Activated T-cell treated with anti-CD3 and anti-CD28 coated beads for 4 hours (primary cell): ENCODE measurements at regions not wholly inside any gene's neighbourhood (a gene's known extent, or its start where the extent isn't known, plus 50 kb on each side); places are given as distances from the start of the nearest gene placed in this dataset.

Experiments
- DNase-seq: peaks from one replicate; pipeline ENCODE4 v3.0.0-alpha.2; 2020

DNA sequence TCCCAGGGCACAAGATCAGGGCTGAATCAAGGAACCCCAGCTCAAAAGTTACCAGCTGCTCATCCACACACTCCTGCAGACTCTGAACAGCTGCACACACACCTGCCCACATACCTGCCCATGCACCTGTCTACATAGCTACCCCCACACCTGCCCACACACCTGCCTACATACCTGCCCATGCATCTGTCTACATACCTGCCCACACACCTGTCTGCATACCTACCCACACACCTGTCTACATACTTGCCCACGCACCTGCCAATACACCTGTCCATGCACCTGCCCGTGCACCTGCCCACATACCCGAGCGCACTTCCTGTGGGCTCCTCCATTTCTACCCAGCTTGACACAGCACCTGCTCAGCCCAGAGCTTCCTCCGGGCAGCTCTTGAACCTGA lies 122.8 kb upstream of the AGAP1 start:
- DNase-seq: no peak

DNA sequence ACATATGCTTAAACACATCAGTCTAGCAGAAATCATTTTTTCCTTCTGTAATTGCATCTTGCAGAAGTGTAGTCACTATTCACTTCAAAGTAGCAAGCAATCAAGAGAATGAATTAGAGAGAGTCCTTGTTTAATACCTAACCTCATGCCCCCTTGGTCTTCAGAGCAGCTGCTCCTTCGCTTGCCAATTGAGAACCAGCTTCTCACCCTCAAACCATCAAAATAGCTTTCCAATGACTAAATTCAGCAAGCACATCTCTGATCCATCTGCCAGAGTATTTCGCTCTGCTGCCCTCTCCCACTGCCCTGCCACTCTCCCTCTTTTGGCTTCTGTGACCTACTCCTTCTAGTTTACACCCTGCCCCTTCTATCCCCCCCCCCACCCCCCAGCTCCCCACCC lies 120.7 kb upstream of the AGAP1 start:
- no peak for DNase-seq

DNA sequence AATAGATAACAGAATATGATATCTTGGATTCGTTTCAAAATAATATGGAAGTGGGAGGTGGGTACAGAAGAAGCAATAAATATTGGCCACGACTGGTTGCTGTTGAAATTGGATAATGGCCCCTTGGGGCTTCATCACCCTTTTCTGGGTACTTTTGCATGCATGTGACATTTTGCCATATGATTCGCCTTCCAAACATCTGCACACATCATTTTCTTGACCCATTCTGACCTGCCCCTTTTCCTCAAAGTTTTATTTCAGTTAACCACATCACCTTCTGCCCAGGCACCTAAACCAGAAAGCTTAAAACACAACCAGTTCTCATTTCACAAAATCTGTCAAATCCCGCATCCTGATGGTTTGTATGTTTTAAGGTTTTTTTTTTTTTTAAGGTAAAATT lies 116.7 kb upstream of the AGAP1 start:
- DNase-seq: no peak

DNA sequence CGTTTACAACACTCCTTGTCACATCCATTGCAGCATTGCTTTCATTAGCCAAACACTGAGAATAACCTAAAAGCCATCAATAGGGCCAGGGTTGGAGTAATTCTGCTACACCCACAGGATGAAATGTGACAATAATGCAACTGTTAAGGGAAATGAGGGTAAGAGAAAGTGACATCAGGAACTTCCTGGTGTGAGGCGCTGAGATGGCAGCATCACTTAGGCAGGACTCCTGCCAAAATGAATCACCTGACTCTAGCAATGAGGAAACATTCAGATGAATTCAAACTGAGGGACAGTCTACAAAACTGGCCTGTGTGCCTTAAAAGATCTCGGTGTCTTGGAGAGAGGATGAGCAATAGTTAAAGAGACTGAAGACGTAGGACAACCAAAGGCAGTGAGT lies 115.6 kb upstream of the AGAP1 start:
- no peak for DNase-seq

DNA sequence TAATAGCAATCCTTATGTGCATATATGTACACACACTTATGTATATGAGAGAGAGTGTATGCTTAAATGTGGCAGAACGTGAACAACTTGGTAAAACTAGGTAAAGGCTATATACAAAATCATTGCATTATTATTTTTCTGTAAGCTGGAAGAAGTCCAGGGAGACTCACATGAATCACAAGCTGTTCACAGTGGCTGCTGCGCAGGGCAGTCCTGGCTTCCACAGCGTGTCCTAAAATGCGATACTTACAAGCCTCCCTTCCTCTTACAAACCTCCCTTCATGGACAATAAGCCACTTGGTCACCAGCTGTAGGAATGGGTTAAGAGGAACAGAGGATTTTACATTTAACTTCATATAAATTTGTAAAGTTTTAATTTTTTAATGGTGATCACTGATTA lies 114.9 kb upstream of the AGAP1 start:
- DNase-seq: no peak

DNA sequence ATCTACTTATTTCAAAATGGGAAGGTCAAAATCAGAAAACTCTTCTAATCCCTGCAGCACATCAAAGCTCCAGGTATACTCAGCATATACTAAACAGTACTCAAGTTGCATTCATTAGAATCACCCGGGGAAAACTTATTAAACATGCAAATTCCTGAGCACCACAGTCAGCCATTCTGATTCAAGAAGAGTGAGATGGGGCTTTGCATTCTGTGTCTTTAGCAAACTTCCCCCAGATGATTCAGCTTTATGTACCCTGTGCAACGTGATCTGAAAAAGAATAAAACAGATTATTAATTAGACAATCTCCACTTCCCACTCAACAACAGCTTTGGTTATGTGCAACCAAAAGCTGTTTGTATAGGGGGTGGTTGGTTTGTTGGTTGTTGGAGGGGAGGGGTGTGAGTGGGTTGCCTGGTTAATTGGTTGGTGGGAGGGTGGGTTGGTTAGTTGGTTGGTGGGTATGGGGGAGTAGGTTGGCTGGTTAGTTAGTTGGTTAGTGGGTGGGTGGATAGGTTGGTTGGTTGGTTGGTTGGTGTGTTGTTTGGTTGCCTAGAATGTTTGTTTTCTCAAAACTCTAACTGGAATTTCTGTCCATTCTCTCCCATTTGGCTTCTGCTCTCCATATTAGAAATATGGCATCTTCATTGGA lies 112.5 kb upstream of the AGAP1 start:
- DNase-seq: no peak

DNA sequence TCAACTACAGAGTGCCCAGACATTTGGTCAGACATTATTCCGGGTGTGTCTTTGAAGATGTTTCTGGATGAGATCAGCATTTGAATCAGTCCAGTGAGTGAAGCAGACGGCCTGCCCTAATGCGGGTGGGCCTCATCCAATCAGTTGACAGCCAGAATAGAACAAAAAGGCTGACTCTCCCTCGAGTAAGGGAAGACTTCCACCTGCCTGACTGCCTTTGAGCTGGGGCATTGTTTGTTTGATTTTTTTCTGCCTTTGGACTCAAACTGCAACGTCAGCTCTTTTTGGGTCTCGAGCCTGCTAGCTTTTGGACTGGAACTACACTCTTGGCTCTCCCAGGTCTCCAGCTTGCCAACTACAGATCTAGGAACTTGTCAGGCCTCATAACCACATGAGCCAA lies 111.7 kb upstream of the AGAP1 start:
- no peak for DNase-seq

DNA sequence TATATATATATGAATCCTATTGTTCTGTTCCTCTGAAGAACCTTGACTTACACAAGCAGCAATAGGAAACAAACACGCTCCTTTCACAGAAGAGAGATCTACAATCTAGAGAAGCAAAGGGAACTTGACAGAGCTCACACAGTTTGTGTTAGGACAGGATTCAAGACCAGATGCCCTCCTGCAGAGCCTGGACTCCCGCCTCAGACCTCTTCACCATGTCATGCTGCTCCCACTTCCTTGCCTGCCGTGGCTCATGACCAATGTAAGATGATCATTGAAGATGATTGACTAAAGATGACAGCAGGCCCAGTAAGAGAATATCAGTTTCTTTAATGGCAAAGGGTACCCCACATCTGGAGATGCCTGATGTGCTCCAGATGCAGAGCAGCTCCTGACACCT lies 111.2 kb upstream of the AGAP1 start:
- no peak for DNase-seq

DNA sequence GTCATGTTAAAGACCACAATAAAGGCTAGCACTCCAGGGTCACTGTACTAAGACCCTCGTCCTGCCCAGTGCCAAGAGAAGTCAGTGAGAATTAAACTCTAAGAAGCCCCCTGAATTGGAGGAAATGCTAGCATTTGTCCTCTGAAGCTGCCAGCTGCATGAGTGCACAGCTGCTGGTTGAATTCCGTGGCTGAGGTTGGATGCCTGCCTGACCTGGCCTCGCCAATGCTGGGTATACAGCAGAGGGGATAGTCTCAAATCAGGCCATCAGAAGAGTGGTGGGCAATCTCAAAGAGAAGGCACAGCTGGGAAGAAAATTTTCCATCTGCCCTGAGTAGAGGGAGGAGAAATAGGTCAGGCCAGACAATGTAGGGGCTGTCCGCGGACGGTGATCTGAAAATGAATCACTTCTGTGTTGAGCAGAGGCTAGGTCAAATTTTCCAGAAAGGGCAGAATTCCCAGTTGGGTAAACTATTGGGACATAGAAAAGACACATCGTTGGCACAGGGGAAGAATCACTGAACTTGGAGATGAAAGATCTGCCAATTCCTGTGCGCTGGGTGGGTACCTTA lies 110.5 kb upstream of the AGAP1 start:
- DNase-seq: no peak

DNA sequence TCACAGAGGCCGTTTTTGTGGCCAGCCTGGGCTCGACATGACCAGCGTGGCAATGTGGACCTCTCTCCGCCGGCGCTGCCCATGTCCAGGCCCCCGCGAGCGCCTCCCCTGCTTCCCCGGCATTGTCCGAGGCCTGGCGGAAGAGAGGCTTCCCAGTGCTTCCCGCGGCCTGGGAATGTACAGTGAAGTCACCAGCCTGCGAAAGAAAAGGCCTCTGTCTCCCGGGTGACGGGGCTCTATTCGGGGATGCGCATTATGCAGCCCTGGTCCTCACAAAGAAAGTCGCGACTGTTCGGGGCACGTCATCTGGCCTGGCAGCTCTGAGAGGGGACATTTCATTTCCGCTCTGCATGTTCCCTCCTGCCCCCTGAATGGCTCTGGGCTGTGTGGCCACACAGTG lies 109.2 kb upstream of the AGAP1 start:
- no peak for DNase-seq

DNA sequence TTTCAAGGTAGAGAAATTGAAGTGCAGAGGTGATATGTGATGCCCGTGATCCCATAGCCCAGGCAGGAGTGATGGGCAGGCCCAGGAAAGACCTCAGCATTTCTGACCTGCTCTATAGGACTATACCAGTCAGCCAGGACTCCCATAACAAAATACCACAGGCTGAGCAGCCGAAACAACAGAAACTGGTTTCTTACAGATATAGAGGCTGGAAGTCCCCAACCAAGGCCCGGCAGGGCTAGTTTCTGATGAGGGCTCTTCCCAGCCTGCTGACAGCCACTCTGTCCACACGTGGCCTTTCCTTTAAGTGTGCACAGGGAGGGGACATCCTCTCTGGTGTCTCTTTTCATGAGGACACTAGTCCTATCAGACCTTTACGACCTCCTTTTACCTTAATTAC lies 104.2 kb upstream of the AGAP1 start:
- DNase-seq: no peak

DNA sequence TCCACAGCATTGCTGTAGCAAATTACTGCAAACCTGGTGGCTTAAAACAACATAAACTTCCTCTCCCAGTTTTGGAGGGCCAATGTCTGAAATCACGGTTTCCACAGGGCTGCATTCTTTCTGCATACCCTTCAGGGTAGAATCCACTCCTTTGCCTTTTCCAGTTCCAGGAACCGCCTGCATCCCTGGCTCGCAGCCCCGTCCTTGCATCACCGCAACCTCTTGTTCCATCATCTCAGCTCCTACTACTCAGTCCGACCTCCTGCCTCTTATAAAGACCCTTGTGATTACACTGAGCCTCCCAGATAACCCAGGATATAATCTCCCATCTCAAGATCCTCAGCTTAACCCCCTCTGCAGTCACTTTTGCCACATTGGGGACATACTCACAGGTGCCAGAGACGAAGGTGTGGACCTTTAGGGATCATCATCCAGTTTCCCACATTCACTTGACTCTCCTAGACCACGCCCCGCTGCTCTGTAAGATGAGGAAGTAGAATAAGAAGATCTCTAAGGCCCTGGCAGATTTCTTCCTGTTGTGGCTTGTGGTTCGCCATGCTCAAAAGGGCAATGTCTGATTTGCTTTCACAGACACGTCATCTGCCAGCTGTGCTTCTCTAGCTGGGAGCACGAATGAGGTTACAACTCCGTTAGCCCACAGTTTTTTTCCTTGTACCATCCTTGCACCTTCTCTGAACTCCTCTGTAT lies 103.6 kb upstream of the AGAP1 start:
- DNase-seq: peak; percentile 12

DNA sequence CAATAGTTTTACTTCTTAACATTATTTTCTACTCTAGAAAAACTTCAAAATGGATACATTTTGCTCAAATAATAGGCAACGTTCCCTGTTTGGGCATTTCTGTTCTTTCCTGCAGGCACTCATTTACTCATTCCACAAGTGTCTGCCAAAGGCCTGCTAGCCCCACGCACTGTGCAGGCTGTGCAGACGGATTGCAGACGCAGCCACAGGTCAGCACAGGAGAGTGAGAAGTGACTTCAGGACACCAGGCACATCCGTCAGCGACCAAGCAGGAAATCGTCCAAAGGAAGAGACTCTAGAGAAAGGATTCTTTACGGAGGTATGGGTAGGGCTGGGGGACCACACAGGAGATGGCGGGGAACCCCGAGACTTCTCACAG lies 103.0 kb upstream of the AGAP1 start:
- no peak for DNase-seq

DNA sequence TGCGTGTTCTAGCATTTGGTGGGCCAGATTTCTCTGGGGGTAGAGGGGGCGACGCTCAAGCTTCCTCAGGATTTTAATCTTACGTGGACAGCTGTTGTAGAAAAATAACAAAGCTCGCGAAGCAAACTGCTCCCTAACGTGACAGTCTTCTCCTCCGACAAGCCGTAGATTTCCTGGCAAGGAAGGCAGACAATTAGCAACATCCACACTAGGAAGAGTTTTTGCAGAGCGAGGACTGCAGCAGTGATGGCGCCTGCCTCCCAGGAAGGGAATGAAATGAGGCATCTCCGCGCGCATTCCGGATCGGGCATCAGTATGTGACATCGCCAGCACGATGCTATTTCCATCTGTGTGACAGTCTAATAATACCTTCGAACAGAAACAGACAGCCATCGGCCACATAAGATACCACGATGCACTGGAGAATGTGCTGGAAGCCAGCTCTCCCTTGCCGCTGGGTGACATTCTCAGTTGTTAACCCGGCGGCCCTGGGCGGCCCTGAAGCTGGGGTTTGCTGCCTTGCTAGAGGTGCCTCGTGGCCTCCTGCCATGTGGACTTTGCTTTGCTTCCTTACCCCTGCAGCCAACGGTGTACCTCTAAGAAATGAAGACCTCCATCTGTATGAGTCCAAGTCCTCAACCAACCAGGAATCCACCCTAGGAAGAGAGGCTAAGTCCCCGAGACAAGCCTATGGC lies 101.8 kb upstream of the AGAP1 start:
- DNase-seq: no peak

DNA sequence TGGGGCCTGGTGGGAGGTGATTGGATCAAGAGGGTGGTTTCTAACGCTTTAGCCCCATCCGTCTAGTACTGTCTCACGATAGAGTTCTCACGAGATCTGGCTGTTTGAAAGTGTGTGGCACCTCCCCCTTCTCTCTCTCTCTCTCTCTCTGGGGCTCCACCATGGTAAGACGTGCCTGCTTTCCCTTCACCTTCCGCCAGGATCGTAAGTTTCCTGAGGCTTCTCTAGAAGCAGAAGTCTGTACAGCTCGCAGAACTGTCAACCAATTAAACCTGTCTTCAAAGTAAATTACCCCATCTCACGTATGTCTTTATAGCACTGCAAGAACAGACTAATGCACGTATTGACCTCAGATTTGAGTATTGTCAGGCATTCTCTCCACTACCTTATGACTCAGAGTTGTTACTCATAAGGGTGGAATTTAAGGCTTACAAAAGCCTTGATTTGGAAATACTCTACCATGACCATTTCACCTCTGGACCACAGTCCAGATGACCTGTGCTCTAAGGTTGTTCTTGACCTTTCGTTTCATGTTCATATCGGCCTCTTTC lies 99.5 kb upstream of the AGAP1 start:
- no peak for DNase-seq

DNA sequence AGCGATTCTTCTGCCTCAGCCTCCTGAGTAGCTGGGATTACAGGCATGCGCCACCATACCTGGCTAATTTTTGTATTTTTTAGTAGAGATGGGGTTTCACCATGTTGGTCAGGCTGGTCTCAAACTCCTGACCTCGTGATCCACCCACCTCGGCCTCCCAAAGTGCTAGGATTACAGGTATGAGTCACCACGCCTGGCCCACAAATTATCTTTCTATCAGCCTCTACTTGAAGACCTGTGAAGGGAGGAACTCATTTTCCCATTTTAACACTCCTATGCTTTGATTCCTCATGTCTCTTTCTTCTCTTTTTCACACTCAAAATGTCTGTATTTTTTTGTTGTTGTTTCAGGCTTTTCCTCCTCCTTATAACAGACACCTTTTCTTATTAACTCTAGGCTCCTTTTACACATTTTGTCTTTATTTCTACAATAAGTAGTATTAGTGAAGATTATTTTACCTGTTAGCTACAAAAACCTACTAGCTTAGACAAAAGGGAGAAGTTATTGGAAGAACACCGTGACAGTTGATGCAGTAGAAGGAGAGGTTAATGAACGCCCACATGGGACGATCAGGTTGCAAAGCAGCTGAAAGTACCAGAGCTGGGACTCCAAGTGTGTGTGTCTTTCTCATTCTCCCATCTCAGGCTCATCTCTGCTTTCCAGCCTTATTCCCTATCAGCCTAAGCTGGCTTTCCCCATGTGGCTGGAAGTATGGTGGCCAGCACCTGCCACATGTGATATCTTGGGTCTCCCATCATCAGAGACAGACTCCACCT lies 97.6 kb upstream of the AGAP1 start:
- DNase-seq: no peak

DNA sequence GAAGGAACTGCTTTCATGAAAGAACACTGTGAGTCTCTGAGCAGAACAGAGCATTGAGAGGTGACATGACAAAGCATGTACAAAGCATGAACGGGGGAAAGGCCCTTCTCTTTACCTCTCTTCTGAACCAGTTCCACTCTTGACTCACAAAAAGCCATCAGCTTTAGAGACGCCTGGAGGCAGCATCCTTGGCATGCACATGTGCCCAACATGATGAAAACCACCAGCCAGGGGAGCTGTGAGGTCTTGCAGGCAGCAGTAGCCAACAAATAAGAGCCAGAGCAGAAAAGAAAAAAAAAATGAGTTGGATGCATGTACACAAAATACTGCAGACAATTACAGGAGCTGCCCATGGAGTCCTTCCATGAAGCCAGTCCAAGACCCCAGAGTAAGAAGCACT lies 95.5 kb upstream of the AGAP1 start:
- no peak for DNase-seq

DNA sequence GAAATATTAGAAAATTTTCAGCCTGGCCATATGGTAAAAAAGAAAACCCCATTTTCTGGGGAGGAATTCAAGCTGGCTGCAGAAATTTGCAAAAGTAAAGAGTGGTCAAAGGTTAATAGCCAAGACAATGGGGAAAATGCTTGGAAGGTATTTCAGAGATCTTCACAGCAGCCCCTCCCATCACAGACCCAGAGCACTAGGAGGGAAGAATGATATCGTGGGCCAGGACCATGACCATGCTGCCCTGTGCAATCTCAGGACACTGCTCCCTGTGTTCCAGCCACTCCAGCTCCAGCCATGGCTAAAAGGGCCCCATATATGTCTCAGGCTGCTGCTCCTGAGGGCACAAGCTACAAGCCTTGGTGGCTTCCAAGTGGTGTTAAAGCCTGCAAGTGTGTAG lies 93.9 kb upstream of the AGAP1 start:
- no peak for DNase-seq

DNA sequence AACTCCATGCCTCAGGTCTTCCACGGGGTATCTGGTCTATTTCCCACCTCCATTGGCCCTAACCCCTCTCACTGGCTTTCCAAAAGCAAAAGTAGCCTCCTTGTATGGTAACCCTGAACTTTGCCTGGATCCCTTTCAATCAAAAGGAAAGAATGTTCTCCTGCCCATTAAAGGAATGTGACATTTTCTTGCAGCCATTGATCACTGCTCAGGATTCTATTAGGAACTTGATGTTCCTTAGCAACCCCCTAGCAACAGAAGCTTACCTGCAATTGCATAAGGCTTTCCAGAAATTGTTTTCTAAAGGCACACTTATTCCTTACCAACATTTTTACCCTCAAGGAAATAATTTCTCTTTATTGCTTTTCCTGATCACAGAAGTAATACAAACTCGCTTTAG lies 91.4 kb upstream of the AGAP1 start:
- no peak for DNase-seq

DNA sequence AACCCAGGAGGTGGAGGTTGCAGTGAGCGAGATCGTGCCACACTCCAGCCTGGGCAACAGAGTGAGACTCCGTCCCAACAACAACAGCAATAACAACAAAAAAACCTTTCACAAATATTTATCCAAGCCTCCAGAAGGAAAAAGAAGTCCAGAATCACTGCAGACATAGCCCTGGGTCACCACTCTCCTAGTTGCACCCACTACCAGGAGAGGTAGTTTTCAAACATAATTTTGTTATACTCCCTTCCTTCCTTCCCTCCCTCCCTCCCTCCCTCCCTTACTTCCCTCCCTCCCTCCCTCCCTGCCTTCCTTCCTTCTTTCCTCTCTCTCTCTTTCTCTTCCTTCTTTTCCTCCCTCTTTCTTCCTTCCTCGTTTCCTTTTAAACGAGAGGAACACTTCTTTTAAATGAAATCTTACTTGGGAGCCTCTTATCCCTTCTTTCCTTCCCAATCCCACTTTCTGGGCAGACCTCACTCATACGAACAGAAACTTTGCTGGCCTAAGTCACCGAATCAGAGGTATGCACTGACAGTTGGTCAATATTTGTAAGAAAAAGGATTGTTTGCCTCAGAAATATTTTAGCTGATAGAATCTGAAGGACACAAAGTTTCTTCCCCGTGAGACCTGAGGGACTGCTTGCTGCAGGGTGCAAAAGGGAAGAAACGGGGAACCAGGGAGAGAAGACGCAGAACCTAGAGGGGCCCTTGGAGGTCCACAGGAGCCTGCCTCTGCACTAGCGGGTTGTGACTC lies 88.1 kb upstream of the AGAP1 start:
- DNase-seq: no peak

DNA sequence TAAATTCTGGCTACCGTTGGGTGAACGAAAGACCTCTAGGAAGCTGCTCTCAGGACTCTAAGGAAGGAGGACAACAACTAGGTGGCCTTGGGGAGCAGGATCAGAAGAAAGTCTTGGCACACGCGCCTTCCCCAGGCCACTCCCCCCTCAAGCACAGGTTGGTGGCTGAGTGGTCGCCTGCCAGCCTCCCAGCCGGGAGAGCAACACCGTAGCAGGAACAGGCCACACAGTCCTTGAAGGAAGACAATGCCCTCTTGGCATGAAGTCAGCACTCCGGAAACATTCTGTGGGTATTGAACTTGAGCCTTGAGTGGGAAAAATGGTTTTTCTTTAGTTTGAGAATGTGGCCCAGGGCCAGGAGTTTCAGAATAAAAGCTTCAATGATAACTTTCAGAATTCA lies 87.4 kb upstream of the AGAP1 start:
- no peak for DNase-seq

DNA sequence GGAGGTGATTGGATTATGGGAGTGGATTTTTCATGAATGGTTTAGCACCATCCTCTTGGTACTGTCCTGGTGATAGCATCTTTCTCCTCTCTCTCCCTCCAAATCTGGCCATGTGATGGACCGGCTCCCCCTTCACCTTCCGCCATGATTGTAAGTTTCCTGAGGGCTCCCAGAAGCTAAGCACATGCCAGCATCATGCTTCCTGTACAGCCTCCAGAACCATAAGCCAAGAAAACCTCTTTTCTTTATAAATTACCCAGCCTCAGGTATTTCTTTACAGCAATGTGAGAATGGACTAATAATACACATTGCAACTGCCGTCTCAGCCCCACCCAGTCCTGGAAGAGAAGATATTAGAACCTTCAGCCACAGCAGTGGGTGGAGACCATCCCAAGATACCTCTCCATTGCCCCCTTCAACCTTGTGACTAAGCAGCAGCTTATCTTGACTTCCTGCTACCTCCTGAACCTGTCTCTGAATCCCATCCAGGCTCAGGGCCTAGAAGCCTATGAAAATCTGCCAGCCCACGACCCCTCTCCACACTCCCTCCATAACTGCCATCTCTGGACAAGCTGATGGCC lies 81.8 kb upstream of the AGAP1 start:
- DNase-seq: no peak
